Adrenal gland (tissue), 9 donors: ENCODE measurements at regions not wholly inside any gene's neighbourhood (a gene's known extent, or its start where the extent isn't known, plus 50 kb on each side); places are given as distances from the start of the nearest gene placed in this dataset.
"Not testable (repeated sequence)": the region's sequence is repeated elsewhere in the genome, so short reads cannot be mapped to it uniquely, and the experiment has no call there.

ENCODE experiments used
- DNase-seq, 7 donors: peaks; one replicate each; pipeline ENCODE4 v3.0.0-alpha.2; 2019 to 2020
- H3K27ac ChIP-seq, 5 donors: fragments of 200-600 bp; sonication (generic) in 4 of 5; 1 replicate in 3 of 5; 2 replicates in 2 of 5; pipeline versions ENCODE4 v1.5.1 to v1.8.0; 2016 to 2020; ENCODE audit warnings: mild to moderate bottlenecking in 1 of 5
- H3K27me3 ChIP-seq: fragments of 200-600 bp; 2 replicates; pipeline ENCODE4 v1.8.0; 2021
- H3K36me3 ChIP-seq, 2 donors: fragments of 200-600 bp; replicated peaks in 1 of 2; 1 replicate in 1 of 2; 2 replicates in 1 of 2; pipeline versions ENCODE4 v1.5.1 to v1.8.0; 2018 to 2022
- H3K4me1 ChIP-seq, 2 donors: fragments of 200-600 bp; replicated peaks in 1 of 2; 1 replicate in 1 of 2; 2 replicates in 1 of 2; pipeline versions ENCODE4 v1.5.1 to v1.8.0; 2018 to 2021
- H3K4me3 ChIP-seq, 4 donors: fragments of 200-600 bp; sonication (generic) in 3 of 4; one replicate each; pipeline ENCODE4 v1.5.1; 2016 to 2018
- H3K9me3 ChIP-seq, 3 donors: fragments of 200-600 bp; sonication (generic) in 1 of 3; replicated peaks in 1 of 3; 1 replicate in 2 of 3; 2 replicates in 1 of 3; pipeline versions ENCODE4 v1.5.1 to v1.8.0; 2016 to 2021
- CTCF ChIP-seq, 6 experiments: fragments of 450-650 bp in 4 of 6; fragments of 200-600 bp in 2 of 6; sonication (generic) in 1 of 6; IDR thresholded peaks; 1 replicate in 5 of 6; 2 replicates in 1 of 6; pipeline versions ENCODE4 v1.5.1 to v1.8.0; 2016 to 2021; ENCODE audit warnings: antibody characterized with exemption in 6 of 6, mild to moderate bottlenecking in 2 of 6, moderate library complexity in 1 of 6
- POLR2A ChIP-seq, 2 donors: fragments of 450-650 bp; IDR thresholded peaks; one replicate each; pipeline ENCODE4 v1.6.1; 2017; ENCODE audit warnings: antibody characterized with exemption in 2 of 2, mild to moderate bottlenecking in 2 of 2, moderate library complexity in 1 of 2
- WGBS, 4 donors: extraction: QIAGEN DNeasy Blood & Tissue Kit in 2 of 4; methylation state at CpG; one replicate each; pipeline versions ENCODE4 v1.1.5 to v1.1.7; 2013 to 2017; 5-methylcytosine and 5-hydroxymethylcytosine counted together
- intact Hi-C, 2 donors: fragments of 100-400 bp; cut with DNase I; formaldehyde crosslinking; loops; one replicate each; pipeline versions ENCODE4 v1.14.1 to v1.15.0; 2022 to 2023
- donor health status: healthy with polysubstance abuse.
- donor health status: Bipolar disorder and iron deficiency.
- donor health status: DM: yes; HTN: yes; CAD: no.
- donor health status: DM: no; HTN: no; CAD: no.
- donor health status: DM: no; HTN: no; CAD: no.

- H3K36me3 ChIP-seq: no peaks in the 10 kb centered on the region
- H3K27ac ChIP-seq: no peak overlapping the region
- H3K9me3 ChIP-seq: no peaks in the 10 kb centered on the region
- 90 to 97% (median 95%) methylated on average over 4 of the region's 4 CpGs for WGBS, 4 donors
- TF ChIP-seq CTCF (IDR thresholded peaks at IDR 0.05): no peak
- no peak for TF ChIP-seq POLR2A (IDR thresholded peaks at IDR 0.05)
- H3K4me1 ChIP-seq: no peaks in the 10 kb centered on the region
- no peak overlapping the region for H3K4me3 ChIP-seq
- intact Hi-C loops: no loop called here
- DNase-seq: no peak
- no peaks in the 10 kb centered on the region for H3K27me3 ChIP-seq
These were observed 56.0 kb downstream of the OLFML3 start for GRCh38 chr1:114035304-114035700.

GRCh38 chr1:114036841-114037630, 57.8 kb downstream of the OLFML3 start:
- intact Hi-C loops, H3K27ac ChIP-seq, H3K27me3 ChIP-seq, DNase-seq, H3K9me3 ChIP-seq, H3K4me3 ChIP-seq, H3K36me3 ChIP-seq, H3K4me1 ChIP-seq: not testable (repeated sequence)
- 80 to 88% (median 84%) methylated on average over 15 to 17 of the region's 17 CpGs for WGBS, 4 donors

- no peak overlapping the region for H3K4me3 ChIP-seq
- no peaks in the 10 kb centered on the region for H3K36me3 ChIP-seq
- TF ChIP-seq CTCF (IDR thresholded peaks at IDR 0.05) (no peak), POLR2A (IDR thresholded peaks at IDR 0.05) (no peak)
- DNase-seq: no peak
- intact Hi-C loops: no loop called here
- no peaks in the 10 kb centered on the region for H3K4me1 ChIP-seq
- H3K9me3 ChIP-seq: no peaks in the 10 kb centered on the region
- no peaks in the 10 kb centered on the region for H3K27me3 ChIP-seq
- H3K27ac ChIP-seq: no peak overlapping the region
- 62 to 90% (median 85%) methylated on average over 2 of the region's 2 CpGs for WGBS, 4 donors
These were observed 58.3 kb downstream of the OLFML3 start for GRCh38 chr1:114037631-114037890.

GRCh38 chr1:114037962-114038816, 58.9 kb downstream of the OLFML3 start:
- intact Hi-C loops: no loop called here
- H3K27me3 ChIP-seq: no peaks in the 10 kb centered on the region
- TF ChIP-seq POLR2A (IDR thresholded peaks at IDR 0.05) (no peak), CTCF (IDR thresholded peaks at IDR 0.05) (no peak)

More at GRCh38 chr1:114037962-114038816, 58.9 kb downstream of the OLFML3 start:
- Histone ChIP-seq H3K4me1 (peaks cover 0 to 5% of the 10 kb centered on the region in 2 donors), H3K9me3 (no peaks in the 10 kb centered on the region), H3K4me3 (no peak overlapping the region), H3K36me3 (no peaks in the 10 kb centered on the region), H3K27ac (no peak overlapping the region)
- 67 to 85% (median 81%) methylated on average over 3 of the region's 3 CpGs for WGBS, 4 donors
- no peak for DNase-seq
